Chondrocyte (in vitro differentiated cells): ENCODE measurements at regions not wholly inside any gene's neighbourhood (a gene's known extent, or its start where the extent isn't known, plus 50 kb on each side); places are given as distances from the start of the nearest gene placed in this dataset.

Source experiments
- DNase-seq: peaks from one replicate; pipeline ENCODE4 v3.0.0; 2021; ENCODE audit warnings: mixed read lengths, low spot score
- H3K27ac Mint-ChIP-seq: one replicate; pipeline ENCODE4 v1.8.0; 2021; ENCODE audit warnings: mild to moderate bottlenecking, moderate library complexity, mixed read lengths; ENCODE audit not compliant: unreplicated experiment
- H3K27me3 Mint-ChIP-seq: 2 replicates; pipeline ENCODE4 v1.8.0; 2021; ENCODE audit warnings: low read depth, mixed read lengths
- H3K36me3 Mint-ChIP-seq: 2 replicates; pipeline ENCODE4 v1.8.0; 2021; ENCODE audit warnings: low read depth, mixed read lengths
- H3K4me1 Mint-ChIP-seq: 2 replicates; pipeline ENCODE4 v1.8.0; 2021; ENCODE audit warnings: low read depth, mild to moderate bottlenecking, mixed read lengths
- H3K4me3 Mint-ChIP-seq: one replicate; pipeline ENCODE4 v1.8.0; 2021; ENCODE audit warnings: mild to moderate bottlenecking, moderate library complexity, mixed read lengths; ENCODE audit not compliant: unreplicated experiment
- H3K9me3 Mint-ChIP-seq: 2 replicates; pipeline ENCODE4 v1.8.0; 2021; ENCODE audit warnings: low read depth, mixed read lengths
- TF ChIP-seq, protein P1 (sequence below): fragments of 200-600 bp; sonication (generic); IDR thresholded peaks from 2 replicates; pipeline ENCODE4 v1.5.0; 2021; ENCODE audit warnings: antibody characterized with exemption, mild to moderate bottlenecking, moderate library complexity

GRCh38 chr1:234985007-234985370 lies 143.6 kb downstream of the TOMM20 start:
- DNase-seq, result no peak
- H3K36me3 Mint-ChIP-seq, result no peaks in the 10 kb centered on the region
- H3K27ac Mint-ChIP-seq, result peak overlapping the region; percentile 89
- peaks cover 82% of the 10 kb centered on the region for H3K4me1 Mint-ChIP-seq
- no peaks in the 10 kb centered on the region for H3K27me3 Mint-ChIP-seq
- TF ChIP-seq, protein P1, sequence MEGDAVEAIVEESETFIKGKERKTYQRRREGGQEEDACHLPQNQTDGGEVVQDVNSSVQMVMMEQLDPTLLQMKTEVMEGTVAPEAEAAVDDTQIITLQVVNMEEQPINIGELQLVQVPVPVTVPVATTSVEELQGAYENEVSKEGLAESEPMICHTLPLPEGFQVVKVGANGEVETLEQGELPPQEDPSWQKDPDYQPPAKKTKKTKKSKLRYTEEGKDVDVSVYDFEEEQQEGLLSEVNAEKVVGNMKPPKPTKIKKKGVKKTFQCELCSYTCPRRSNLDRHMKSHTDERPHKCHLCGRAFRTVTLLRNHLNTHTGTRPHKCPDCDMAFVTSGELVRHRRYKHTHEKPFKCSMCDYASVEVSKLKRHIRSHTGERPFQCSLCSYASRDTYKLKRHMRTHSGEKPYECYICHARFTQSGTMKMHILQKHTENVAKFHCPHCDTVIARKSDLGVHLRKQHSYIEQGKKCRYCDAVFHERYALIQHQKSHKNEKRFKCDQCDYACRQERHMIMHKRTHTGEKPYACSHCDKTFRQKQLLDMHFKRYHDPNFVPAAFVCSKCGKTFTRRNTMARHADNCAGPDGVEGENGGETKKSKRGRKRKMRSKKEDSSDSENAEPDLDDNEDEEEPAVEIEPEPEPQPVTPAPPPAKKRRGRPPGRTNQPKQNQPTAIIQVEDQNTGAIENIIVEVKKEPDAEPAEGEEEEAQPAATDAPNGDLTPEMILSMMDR, result no peak
- H3K4me3 Mint-ChIP-seq, result no peak overlapping the region
- H3K9me3 Mint-ChIP-seq, result peaks cover 6% of the 10 kb centered on the region

DNA sequence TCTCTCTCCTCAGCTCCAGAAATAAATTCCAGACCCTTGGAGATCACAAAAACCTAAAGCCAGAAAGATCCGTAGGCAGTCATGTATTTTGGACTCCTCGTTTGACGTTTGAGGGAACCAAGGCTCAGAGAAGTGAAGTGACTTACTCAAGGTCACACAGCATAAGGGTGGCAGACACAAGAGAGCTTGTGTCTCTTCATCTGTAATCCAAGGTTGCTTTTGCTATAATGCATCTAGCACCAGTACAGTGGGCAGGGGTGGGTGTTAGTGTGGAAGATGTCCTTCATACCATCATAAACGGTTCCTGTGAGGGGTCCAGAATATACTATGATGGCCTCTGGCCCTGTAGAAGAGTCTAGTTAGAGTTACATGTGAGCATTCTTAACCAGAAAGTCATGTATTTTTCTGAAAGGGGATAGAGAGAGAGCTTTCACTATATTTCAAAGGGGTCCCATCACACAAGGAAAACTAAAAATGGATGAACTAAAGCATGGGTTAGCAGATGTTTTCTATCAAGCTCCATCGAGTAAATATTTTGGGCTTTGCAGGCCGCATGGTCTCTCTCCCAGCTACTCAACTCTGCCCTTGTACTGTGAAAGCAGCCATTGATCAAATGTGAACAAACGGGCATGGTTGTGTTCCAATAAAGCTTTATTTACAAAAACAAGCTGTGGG lies 144.9 kb downstream of the TOMM20 start:
- no peaks in the 10 kb centered on the region for H3K36me3 Mint-ChIP-seq
- TF ChIP-seq, protein P1, result no peak
- H3K4me1 Mint-ChIP-seq, result peaks cover 89% of the 10 kb centered on the region
- H3K27ac Mint-ChIP-seq, result peak overlapping the region; percentile 89
- peaks cover 6% of the 10 kb centered on the region for H3K9me3 Mint-ChIP-seq
- DNase-seq, result no peak
- H3K27me3 Mint-ChIP-seq, result no peaks in the 10 kb centered on the region
- no peak overlapping the region for H3K4me3 Mint-ChIP-seq

GRCh38 chr1:234981758-234982157 lies 146.9 kb downstream of the TOMM20 start:
- Mint-ChIP-seq H3K4me1 (peaks cover 79% of the 10 kb centered on the region), H3K4me3 (no peak overlapping the region), H3K27ac (peak overlapping the region; percentile 96), H3K36me3 (no peaks in the 10 kb centered on the region), H3K9me3 (peaks cover 6% of the 10 kb centered on the region), H3K27me3 (no peaks in the 10 kb centered on the region)
- DNase-seq, result no peak
- TF ChIP-seq, protein P1, result no peak

GRCh38 chr1:234980645-234981396 lies 147.8 kb downstream of the TOMM20 start:
- DNase-seq, result peak; percentile 86
- peaks cover 73% of the 10 kb centered on the region for H3K4me1 Mint-ChIP-seq
- no peaks in the 10 kb centered on the region for H3K36me3 Mint-ChIP-seq
- peak overlapping the region; percentile 42 for H3K4me3 Mint-ChIP-seq
- peak overlapping the region; percentile 96 for H3K27ac Mint-ChIP-seq
- peaks cover 6% of the 10 kb centered on the region for H3K9me3 Mint-ChIP-seq
- H3K27me3 Mint-ChIP-seq, result no peaks in the 10 kb centered on the region
- TF ChIP-seq, protein P1, result no peak

GRCh38 chr1:234980291-234980644 lies 148.4 kb downstream of the TOMM20 start:
- peaks cover 6% of the 10 kb centered on the region for H3K9me3 Mint-ChIP-seq
- peaks cover 69% of the 10 kb centered on the region for H3K4me1 Mint-ChIP-seq
- no peaks in the 10 kb centered on the region for H3K27me3 Mint-ChIP-seq
- H3K36me3 Mint-ChIP-seq, result no peaks in the 10 kb centered on the region
- TF ChIP-seq, protein P1, result no peak
- no peak overlapping the region for H3K4me3 Mint-ChIP-seq
- peak overlapping the region; percentile 96 for H3K27ac Mint-ChIP-seq
- DNase-seq, result no peak
